ENCODE measurements at regions not wholly inside any gene's neighbourhood (a gene's known extent, or its start where the extent isn't known, plus 50 kb on each side); places are given as distances from the start of the nearest gene placed in this dataset.
"Not testable (repeated sequence)": the region's sequence is repeated elsewhere in the genome, so short reads cannot be mapped to it uniquely, and the experiment has no call there.

DNA sequence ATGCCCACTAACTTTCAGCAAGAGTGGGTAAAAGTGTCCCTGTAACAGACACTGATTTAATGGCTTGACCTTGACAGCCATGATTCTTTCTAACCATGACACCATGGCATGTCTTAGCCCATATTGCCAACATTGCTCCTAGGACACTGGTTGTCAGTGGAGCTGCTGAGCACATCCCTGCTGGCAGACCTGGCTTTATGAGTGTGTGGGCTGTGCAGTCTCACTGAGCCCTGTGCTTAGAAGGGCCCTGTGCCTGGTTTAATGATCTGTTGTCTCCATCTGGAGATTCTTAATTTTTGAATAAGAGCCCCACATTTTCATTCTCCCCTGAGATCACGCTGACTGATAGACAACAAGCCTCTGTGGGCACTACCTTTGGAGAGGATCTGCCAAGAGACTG, 243.1 kb upstream of the KIAA1217 start:
- no peak for DNase-seq (ENCODE audit: low read depth)

DNA sequence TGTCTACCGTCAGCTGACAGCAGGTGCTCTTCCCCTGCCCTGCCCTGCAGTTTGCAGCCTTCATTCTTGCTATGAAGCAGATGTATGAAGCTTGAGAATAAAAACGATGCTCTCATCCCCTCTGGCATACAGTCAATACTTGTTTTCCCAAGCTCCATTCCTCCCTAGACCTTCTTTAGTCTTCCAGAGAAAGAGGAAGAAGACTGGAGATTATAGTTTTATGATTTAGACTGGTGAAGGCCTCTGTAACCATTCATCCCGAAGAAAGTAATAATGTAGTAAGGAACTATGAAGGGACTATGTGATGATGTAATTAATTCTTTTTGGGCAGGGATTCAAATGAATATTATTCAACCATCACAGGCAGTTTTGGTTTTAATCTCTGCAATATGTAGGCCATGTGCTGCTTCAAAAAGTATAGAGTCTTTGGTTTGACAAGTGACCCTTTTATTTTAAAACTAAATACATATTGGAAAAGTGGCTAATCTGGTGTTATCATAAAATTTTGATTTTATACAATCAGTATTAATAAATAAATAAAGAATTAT, 242.4 kb upstream of the KIAA1217 start:
- DNase-seq (ENCODE audit: low read depth) = no peak

DNA sequence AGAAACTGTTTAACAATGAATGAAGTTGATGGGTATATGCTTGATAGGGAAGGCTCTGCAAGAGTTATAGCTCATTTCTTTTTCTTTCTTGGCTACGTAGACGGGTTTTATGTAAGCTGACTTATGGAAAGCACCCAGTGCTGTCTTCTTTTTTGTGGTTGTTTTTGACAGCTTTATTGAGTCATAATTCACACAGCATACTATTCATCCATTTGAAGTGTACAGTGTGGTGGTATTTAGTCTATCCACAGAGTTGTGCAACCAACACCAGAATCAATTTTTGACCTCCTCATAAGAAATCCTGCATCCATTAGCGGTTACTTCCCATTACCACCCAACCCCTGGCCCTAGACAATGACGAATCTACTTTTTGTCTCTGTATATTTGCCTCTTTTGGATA, 240.6 kb upstream of the KIAA1217 start:
- no peak for DNase-seq (ENCODE audit: low read depth)

DNA sequence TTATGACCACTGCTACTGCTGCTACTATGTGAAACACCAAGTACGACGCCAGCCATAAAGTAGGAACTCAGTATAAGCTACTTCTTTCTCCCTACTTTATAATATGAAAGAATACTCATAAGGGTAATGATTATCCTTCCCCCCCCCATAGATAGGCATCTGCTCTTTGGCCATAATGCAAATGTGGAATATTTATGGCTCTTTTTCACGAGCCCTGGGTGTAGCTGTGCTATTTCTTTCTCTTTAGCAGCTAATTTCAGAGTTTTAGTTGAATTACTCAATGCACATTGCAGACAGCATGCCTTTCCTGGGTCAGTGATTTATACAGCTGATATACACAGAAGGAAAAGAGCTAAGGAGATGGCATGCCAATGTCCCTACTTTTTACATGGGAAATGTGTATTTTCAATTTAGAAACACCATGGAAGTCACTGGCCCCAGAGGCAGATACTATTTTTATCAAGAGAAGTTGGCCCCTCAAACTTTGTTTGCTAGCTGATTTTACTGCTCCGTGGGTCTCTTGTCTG, 234.1 kb upstream of the KIAA1217 start:
- no peak for DNase-seq (ENCODE audit: low read depth)

DNA sequence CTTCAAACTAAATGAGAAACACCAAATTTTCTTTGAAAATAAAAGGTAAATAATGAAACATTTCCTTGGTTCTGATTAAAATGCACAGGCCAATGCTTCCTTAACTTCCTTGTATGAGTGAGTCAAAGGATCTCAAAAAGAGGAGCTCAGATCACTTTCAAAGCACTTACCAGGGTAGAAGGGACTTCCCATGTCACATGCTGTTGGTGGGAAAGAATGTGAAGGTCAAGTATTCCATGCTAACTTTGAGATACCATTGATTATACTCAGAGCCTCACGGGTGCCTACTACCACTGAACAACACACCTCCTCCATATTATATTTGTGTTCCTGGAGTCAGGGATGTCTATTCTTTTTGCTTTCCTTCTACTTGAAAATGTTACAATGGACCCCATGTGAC, 233.5 kb upstream of the KIAA1217 start:
- DNase-seq (ENCODE audit: low read depth) = no peak

DNA sequence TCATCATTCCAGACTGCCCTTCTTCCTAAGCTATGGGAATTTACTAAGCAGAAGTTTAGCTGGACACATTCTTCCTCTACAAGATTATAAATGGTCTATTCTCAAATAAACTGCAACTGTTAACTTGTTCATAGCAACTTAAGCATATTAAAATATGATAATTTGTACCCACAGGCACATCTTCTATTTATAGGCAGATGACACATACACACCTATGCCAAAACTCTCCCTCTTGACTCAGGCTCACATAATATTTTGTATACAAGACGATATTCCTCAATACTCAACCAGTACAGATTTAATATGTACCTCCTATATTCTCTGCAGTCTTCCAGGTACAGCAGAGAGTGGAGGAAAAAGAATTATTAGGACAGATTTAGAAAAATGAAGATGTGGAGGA, 232.7 kb upstream of the KIAA1217 start:
- no peak for DNase-seq (ENCODE audit: low read depth)

DNA sequence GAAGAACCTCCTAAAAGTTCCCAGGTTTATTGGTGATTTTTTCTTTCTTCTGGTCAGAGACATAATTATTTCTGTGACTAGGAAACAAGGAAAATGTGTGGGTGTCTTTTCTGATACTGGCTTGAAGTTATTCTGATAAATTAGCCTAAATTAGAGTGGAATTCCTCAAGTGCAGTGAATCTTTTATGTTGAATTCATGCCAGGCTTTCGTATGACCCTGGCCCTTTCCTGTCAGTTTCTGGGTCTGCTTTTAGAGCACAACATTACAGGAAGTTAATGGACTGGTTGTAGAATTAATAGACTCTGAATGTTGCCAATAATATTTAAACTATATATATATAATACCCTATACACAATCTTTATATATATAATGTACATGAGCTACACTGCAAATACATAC, 230.6 kb upstream of the KIAA1217 start:
- no peak for DNase-seq (ENCODE audit: low read depth)

DNA sequence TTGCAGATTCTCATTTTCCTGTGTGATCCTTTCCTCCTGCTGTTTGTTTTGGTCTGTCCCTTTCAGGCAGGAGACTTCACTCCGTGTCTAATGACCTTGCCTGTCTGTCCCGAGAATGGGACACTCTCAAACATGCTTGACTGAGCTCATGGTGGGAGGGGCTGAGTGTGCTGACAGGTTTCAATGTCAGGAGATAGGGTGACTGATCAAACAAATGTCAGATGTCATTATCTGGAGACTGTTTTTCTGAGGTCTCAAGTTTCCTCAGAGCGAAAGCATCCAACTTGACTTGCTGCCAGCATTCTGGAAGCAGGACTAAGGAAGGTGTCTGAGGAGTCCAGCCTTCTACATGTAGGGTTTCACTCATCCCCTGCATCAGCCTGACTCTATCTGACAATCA, 228.8 kb upstream of the KIAA1217 start:
- no peak for DNase-seq (ENCODE audit: low read depth)

DNA sequence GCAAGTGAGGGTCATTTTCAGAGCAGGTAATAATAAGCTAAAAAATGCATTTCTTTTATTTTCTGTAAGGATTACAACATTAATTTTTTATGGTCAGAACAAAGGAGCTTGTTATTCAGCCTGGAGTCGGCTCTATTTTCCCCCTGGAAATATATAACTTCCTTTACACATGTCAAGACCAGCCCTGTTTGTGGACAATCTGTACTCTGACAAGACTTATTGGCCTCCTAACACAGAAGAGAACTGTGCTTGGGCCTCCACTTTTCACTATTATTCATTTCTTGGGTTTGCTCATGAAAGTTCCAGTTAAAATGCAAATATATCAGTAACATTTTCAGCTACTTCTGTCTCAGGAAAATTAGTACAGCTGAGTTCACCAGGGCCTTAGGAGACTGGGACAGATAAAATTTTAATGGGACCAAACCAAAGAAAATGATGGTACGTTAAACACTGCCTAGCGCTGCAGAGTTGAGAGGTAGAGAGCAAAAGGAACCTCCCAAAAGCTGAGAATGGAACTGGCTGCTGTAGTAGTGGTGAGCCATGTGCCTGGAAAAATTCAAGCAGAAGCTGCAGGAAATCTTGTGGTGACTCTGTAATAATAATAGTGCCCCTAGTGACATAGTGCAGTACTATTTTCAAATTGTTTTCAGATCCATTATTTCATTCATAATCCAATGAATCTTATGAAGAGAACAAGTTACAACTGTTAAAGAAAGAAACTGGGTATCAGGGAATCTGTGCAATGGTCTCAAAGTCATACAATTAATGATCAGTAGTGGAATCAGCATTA, 227.2 kb upstream of the KIAA1217 start:
- DNase-seq (ENCODE audit: low read depth) = no peak

DNA sequence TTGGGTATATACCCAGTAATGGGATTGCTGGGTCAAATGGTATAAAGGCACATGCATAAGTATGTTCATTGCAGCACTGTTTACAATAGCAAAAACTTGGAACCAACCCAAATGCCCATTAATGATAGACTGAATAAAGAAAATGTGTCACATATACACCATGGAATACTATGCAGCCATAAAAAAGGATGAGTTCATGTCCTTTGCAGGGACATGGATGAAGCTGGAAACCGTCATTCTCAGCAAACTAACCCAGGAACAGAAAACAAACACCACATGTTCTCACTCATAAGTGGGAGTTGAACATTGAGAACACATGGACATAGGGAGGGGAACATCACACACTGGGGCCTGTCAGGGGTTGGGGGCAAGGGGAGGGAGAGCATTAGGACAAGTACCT, 224.5 kb upstream of the KIAA1217 start:
- not testable (repeated sequence) for DNase-seq (ENCODE audit: low read depth)

DNA sequence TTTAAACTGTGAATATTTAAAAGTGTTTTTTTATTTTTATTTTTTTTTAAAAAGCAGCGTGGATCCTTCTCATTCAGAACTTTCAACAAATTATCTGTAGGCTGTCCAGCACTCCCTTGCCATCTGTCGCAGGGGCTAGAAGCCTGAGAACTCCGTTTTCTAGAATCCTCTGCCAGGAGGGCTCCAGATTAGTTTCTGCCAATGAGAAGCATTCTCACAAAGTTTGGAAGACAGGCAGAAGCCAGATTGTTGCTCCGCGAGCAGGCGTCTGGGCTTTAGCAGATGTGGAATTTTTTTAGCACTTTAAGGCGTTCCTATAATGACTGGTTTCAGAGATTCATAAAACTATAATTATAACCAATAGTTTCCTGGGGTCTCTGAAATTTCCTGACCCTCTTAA, 220.9 kb upstream of the KIAA1217 start:
- no peak for DNase-seq (ENCODE audit: low read depth)

DNA sequence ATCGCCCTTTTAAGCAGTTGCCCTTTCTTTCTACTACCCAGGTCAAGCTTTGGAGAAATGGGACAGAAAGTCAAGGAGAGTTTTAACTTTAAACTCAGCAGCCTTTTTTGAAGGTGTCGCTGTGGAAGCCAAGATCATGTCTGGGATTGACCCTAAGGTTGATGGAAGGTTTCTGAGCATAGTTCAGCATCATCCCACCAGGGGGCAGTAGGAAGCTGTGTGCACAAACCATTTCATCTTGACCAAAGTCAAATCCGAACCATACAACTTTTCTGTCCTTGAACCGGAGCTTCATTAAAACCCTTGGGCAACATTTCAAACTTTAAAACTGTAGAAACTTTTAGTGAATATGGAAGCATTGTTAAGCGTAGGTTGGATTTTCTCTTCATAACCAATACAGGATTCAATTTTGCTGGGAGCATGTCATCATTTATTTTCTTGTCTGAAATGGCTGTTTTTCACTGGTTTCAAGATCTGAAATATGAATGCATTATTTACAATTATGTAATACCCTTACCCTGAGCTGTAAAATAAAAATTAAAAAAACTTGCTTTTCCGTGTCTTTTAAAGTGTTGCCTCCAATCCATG, 214.4 kb upstream of the KIAA1217 start:
- DNase-seq (ENCODE audit: low read depth) = peak; percentile 18

DNA sequence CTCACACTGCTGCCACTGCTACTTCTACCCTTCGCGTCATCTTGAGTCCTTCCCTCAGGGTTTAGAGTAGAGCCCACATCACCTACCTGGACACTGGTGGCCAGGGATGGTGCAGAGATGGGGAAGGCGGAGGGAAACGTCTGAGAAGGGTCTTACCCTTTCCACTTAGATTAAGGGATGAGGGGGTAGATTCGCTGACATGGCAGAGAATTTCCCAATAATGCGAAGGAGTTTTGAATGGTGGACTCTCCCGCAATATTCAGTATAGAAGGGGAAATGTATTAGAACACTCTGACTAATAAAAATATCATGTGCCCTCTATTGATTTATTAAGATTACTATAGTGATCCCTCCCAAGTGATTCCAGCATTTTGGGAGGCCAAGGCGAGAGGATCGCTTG, 209.5 kb upstream of the KIAA1217 start:
- no peak for DNase-seq (ENCODE audit: low read depth)

DNA sequence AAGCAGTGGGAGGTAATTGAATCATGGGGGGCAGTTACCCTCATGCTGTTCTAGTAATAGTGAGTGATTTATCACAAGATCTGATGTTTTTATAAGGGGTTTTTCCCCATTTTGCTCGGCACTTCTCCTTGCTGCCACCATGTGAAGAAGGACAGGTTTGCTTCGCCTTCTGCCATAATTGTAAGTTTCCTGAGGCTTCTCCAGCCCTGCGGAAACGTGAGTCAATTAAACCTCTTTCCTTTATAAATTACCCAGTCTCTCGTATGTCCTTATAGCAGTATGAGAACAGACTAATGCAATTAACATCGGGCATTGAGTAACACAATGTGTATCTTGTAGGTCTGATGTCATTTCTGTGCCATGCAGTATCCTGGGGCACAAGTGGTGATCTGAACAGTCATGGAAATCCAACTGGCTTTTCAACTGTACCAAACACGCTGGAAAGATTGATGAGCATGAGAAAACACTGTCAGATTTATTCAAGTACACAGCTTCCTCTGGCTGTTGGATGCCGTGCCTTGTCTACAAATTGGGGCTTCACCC, 208.6 kb upstream of the KIAA1217 start:
- DNase-seq (ENCODE audit: low read depth) = no peak

DNA sequence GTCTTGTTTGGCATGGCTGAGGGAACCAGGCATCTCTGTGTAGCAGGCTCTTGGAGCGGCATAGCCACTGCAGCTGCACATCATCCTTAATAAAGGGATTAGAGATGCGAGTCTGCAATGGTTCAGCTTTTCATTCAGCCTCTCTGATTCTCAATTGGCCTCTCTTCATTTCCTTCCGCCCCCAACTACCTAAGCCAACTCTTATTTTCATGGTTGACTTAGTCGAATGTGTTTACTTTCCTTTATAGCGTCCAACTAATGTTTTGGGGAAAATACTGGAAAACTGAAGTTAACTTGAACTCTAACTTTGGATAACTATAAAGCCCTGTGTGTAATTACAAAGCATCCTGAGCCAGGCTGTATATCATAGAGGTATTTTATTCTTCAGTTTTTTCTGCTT, 202.2 kb upstream of the KIAA1217 start:
- DNase-seq (ENCODE audit: low read depth) = no peak

DNA sequence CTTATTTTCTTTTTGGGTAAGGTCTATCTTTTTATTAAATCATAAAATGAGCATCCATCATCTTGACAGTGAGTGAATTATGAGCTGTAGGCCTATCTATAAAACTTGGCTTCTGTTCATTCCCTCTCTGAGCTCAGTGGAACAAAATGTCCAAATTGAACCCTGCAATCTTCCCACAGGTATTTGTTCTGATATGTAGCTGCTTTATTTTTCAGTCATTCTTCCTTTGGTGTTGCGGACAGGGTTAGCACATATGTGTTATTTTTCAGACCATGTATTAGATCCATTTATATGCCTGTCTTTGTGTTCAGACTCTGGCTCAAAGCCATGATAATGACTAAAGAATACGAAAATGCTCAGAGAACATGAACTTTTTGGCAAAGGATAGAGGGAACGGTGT, 201.6 kb upstream of the KIAA1217 start:
- no peak for DNase-seq (ENCODE audit: low read depth)

DNA sequence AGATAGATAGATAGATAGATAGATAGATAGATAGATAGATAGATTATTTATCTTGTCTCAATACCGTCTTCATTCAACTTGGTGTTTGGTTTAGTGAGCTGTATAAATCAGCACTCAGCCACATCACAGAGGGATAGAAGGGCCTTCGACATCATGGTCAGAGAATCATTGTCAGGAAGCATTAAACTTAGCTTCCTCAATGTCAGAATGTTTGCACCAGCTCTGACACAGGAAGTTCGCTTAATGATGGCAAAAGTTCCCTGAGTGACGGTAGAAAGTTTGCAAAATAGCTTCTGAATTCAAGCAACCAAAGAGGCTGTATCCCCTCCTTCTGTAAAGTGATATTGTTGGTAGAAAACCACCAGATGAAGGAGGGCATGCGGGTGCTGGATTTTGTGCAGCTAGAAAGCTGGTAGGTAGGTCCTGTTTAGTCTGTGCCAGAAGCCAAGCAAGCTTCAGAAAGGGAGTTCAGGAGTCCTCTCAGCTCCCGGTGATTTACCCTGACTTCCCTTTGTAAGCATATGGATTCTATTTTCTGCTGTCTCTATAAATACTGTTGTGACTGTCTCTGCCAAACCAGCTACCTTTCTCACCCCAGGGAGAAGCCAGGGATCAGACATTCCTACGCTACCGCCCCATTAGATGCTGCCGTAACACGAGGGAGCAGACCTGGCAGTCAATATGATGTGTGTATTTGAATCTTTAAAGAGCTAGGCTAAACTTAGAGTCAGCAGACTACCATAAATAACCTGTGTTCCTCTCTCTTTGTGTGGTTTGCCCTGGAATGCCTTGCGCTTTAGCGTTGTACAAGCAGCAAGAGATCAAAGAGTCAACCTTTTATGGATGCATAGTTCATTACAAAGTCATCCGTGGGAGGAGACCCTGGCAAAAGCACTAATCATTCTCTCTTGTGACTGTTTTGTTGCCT, 200.5 kb upstream of the KIAA1217 start:
- DNase-seq (ENCODE audit: low read depth) = peak; percentile 70

DNA sequence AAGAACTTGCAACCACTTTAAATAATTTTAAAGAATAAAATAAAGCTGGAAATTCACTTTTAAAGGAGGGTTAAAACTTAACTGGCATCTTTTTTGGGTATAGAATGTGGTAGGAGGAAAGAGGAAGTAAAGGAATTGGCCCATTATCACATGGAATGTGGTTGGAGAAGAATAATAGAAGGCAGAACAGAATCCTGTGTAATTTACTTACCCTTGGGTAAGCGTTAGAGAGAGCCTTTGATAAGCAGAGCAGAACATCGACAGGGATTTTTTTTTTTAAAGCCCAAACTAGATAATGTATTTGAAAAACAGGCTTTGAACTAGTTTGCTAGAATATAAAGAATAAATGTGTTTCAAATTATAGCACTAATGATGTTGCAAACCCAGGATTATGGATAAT, 199.8 kb upstream of the KIAA1217 start:
- DNase-seq (ENCODE audit: low read depth) = no peak

DNA sequence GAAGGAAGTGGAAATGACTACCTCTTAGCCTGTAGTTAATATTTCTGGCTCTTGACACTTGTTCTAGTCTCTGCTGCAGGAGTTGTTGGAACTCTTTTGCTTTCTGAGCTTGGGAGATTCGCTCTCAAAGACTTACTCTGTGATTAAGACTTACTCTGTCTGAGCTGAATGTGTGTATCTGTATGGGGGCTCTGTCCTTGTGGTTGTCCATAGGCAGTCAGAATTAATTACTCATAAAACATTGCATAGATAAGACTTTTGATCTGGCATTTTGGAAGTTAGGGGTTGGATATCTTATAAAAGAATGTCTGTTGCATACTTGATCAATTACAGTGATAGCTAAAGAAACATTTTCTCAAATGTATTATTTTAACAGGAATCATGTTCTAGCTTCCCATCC, 199.2 kb upstream of the KIAA1217 start:
- peak; percentile 9 for DNase-seq (ENCODE audit: low read depth)

DNA sequence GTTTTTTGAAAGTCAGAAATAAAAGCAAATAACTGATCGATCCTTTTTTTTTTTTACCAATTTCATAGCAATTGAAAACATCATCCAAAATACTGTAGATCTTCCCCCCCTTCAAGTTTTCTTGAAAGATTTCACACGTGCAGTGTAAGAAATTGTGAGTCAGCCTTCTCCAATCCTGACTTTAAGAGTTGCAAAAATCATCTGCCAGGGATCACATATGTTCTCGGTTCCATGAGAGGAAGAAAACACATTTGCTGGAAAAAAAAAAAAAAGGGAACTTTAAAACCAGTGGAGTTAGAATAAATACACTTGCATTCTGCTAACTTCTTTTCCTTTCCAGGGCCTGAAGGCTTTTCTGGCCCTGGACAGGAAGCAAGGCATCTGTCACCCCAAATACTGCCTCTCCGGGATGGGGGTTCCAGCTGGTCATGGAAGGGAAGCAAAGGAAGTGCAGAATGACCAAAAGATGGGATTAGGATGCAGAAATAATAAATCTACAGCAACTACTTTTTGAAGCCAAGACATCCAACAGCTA, 198.4 kb upstream of the KIAA1217 start:
- no peak for DNase-seq (ENCODE audit: low read depth)

DNA sequence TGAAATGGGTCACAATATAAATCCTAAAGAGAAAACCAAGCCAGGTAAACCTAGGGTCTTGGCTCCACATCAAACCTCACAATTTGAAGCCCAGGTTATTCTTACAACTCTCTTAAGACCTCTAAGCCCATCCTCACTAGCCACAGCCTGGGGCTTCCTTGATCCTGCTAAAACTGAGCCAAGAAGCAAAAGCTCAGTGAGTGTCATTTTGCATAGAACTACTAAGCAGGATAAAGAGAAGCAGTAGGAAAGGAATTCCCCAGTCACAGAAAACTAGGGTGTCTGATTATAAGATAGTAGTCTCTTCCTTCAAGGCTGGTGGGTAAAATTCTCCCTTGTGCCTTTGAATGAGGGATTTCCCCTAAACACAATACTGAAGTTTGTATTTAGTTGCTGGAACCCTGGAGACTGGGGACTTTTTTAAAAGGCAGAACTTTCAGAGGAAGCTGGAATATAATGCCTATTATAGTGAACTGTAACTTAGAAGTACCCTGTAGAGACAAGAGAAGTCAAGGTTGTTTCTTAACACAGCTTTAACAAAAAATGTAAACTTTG, 196.6 kb upstream of the KIAA1217 start:
- no peak for DNase-seq (ENCODE audit: low read depth)

DNA sequence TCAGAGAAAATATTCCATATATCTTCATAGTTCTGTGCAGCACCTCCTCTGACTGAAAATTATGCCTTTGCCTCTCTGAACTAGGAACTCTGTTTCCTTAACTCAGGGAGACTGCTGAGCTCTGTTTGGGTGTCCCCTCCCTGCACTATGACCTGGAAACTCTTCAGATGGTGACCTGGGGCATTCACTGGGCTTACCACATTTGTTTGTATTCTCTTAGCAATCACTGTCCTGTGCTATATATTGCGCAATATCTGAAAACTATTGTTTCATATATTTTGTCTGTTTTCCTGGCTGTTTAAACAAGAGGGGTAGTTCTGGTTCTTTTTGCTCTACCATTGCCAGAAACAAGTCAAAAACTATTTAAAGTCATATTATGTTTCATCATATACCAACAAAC, 181.8 kb upstream of the KIAA1217 start:
- no peak for DNase-seq (ENCODE audit: low read depth)
